AG04450 (cell line): ENCODE measurements at regions not wholly inside any gene's neighbourhood (a gene's known extent, or its start where the extent isn't known, plus 50 kb on each side); places are given as distances from the start of the nearest gene placed in this dataset.
A peak's percentile ranks its signal among the peaks of the same experiment; 100 is the strongest.

Experiments used
- CTCF ChIA-PET: fragments of 300-600, 350-600 bp; formaldehyde crosslinking; extraction: SDS; loops from one replicate; lab custom pipeline; 2022; ENCODE audit warnings: antibody characterized with exemption, inconsistent platforms; lab: Charles Lee
- POLR2A ChIA-PET: fragments of 350-600 bp; formaldehyde crosslinking; extraction: SDS; loops from one replicate; lab custom pipeline; 2021; ENCODE audit warnings: antibody characterized with exemption, inconsistent platforms; lab: Yijun Ruan, JAX
- DNase-seq: peaks from one replicate; pipeline ENCODE4 v3.0.0-alpha.2; 2011; ENCODE audit warnings: low read depth, low spot score
- H3K27ac ChIP-seq: one replicate; pipeline ENCODE4 v1.5.1; 2012; ENCODE audit warnings: low read depth, low read length, control low read depth
- H3K27me3 ChIP-seq: one replicate; pipeline ENCODE4 v1.6.0; 2012; ENCODE audit warnings: low read length; ENCODE audit not compliant: control insufficient read depth, insufficient read depth
- H3K4me3 ChIP-seq: 2 replicates; pipeline ENCODE4 v1.5.1; 2011; ENCODE audit warnings: mild to moderate bottlenecking, low read depth, low read length, control low read depth
- H3K9me3 ChIP-seq: 2 replicates; pipeline ENCODE4 v1.5.1; 2012; ENCODE audit warnings: low read length; ENCODE audit not compliant: control insufficient read depth, insufficient read depth
- CTCF ChIP-seq: IDR thresholded peaks from 2 replicates; pipeline ENCODE4 v1.5.1; 2011; ENCODE audit warnings: low read depth, low read length, control low read depth, inconsistent platforms

- CTCF ChIA-PET, result no interaction called here
- no peak for TF ChIP-seq CTCF
- no peaks in the 10 kb centered on the region for H3K27me3 ChIP-seq
- no peak overlapping the region for H3K4me3 ChIP-seq
- H3K9me3 ChIP-seq, result no peaks in the 10 kb centered on the region
- peak; percentile 23 for DNase-seq
- peak overlapping the region; percentile 68 for H3K27ac ChIP-seq
- POLR2A ChIA-PET, result interaction anchor here (0.5 to 1.6 kb wide), 5 partner anchors 27 to 281 kb away, joined by 3 to 9 read pairs (median 3); no protein-coding TSS in a partner anchor
Observed at GRCh38 chr1:91609551-91609950, 108.9 kb downstream of the CDC7 start.

- no peak for DNase-seq
- Histone ChIP-seq H3K9me3 (no peaks in the 10 kb centered on the region), H3K4me3 (no peak overlapping the region), H3K27me3 (no peaks in the 10 kb centered on the region), H3K27ac (no peak overlapping the region)
- POLR2A ChIA-PET, result no interaction called here
- TF ChIP-seq CTCF, result no peak
- CTCF ChIA-PET, result interaction anchor here (0.6 kb wide), 1 partner anchor 98 kb away, joined by 6 read pairs; no protein-coding TSS in a partner anchor
Observed at GRCh38 chr1:91610102-91610501, 109.5 kb downstream of the CDC7 start.

GRCh38 chr1:91610789-91611188, 110.1 kb downstream of the CDC7 start:
- H3K4me3 ChIP-seq, result no peak overlapping the region
- ChIA-PET CTCF (interaction anchor here (0.6 kb wide), 3 partner anchors 32 to 1383 kb away, joined by 3 read pairs; no protein-coding TSS in a partner anchor), POLR2A (no interaction called here)
- no peak overlapping the region for H3K27ac ChIP-seq
- no peak for TF ChIP-seq CTCF
- no peak for DNase-seq
- no peaks in the 10 kb centered on the region for H3K27me3 ChIP-seq
- no peaks in the 10 kb centered on the region for H3K9me3 ChIP-seq

GRCh38 chr1:91611483-91611917, 110.8 kb downstream of the CDC7 start:
- Histone ChIP-seq H3K4me3 (no peak overlapping the region), H3K9me3 (no peaks in the 10 kb centered on the region), H3K27ac (no peak overlapping the region), H3K27me3 (peaks cover under 1% of the 10 kb centered on the region)
- ChIA-PET CTCF (interaction anchor here (0.6 kb wide), 3 partner anchors 31 to 1383 kb away, joined by 3 read pairs; no protein-coding TSS in a partner anchor), POLR2A (no interaction called here)
- TF ChIP-seq CTCF, result no peak
- no peak for DNase-seq

- no peak for TF ChIP-seq CTCF
- no peak for DNase-seq
- POLR2A ChIA-PET, result no interaction called here
- CTCF ChIA-PET, result no interaction called here
- no peak overlapping the region for H3K4me3 ChIP-seq
- H3K27me3 ChIP-seq, result peaks cover 2% of the 10 kb centered on the region
- H3K9me3 ChIP-seq, result no peaks in the 10 kb centered on the region
- no peak overlapping the region for H3K27ac ChIP-seq
Observed at GRCh38 chr1:91613595-91613994, 112.9 kb downstream of the CDC7 start.
